HepG2 (cell line): ENCODE measurements at regions not wholly inside any gene's neighbourhood (a gene's known extent, or its start where the extent isn't known, plus 50 kb on each side); places are given as distances from the start of the nearest gene placed in this dataset.

ENCODE experiments used
- ATAC-seq: fragments of 200-7000 bp; cut with Tn5 transposase; 3 replicates; pipeline ENCODE4 v1.9.1; 2020; ENCODE audit warnings: mild to moderate bottlenecking, moderate library complexity
- BruUV-seq: library from RNA; stranded (reverse); fragments of 400-500 nt; replicated peaks from 2 replicates; lab custom pipeline; 2021; lab: Mats Ljungman, UMichigan
- CTCF ChIA-PET: fragments of 300-600 bp; formaldehyde crosslinking; extraction: SDS; loops from one replicate; lab custom pipeline; 2021; ENCODE audit warnings: low total read pairs, inconsistent platforms, low intra/inter-chr PET ratio; lab: Yijun Ruan, JAX
- POLR2A ChIA-PET: fragments of 350-600 bp; sonication (Branson Sonifier 250); formaldehyde crosslinking; loops from one replicate; lab custom pipeline; 2020; ENCODE audit warnings: antibody characterized with exemption, inconsistent platforms; lab: Yijun Ruan, JAX
- DNase-seq: peaks from one replicate; pipeline ENCODE4 v3.0.0-alpha.2; 2015; ENCODE audit warnings: low spot score
- FAIRE-seq: peaks from 3 replicates; lab custom pipeline; 2011; peaks lifted over from hg19 to GRCh38; lab: Jason Lieb, UNC
- H2AFZ ChIP-seq: one replicate; pipeline ENCODE4 v1.6.1; 2011; ENCODE audit warnings: low read length, inconsistent platforms
- H3K27ac ChIP-seq: fragments of 300-600 bp; 3 replicates; pipeline ENCODE4 v1.8.0; 2011; ENCODE audit warnings: mixed run types, mild to moderate bottlenecking, mixed read lengths, low read length, inconsistent platforms; ENCODE audit not compliant: insufficient read depth; ENCODE audit errors: extremely low read length
- H3K27me3 ChIP-seq, 2 experiments: fragments of 200-600 bp in 1 of 2; 2 replicates in 1 of 2; 3 replicates in 1 of 2; pipeline versions ENCODE4 v1.6.0 to v1.8.0; 2011; ENCODE audit warnings: low read length in 2 of 2, mild to moderate bottlenecking in 2 of 2, moderate library complexity in 2 of 2, inconsistent platforms in 1 of 2; ENCODE audit not compliant: insufficient read depth in 2 of 2, control insufficient read depth in 1 of 2
- H3K36me3 ChIP-seq, 2 experiments: fragments of 200-600 bp in 1 of 2; replicated peaks in 1 of 2; 2 replicates in 1 of 2; 3 replicates in 1 of 2; pipeline versions ENCODE4 v1.5.1 to v1.8.0; 2011; ENCODE audit warnings: low read length in 2 of 2, inconsistent platforms in 1 of 2; ENCODE audit not compliant: insufficient read depth in 2 of 2, control insufficient read depth in 1 of 2
- H3K4me1 ChIP-seq: 2 replicates; pipeline ENCODE4 v1.5.1; 2012; ENCODE audit warnings: low read length, inconsistent platforms; ENCODE audit not compliant: insufficient read depth
- H3K4me2 ChIP-seq: 2 replicates; pipeline ENCODE4 v1.6.0; 2011; ENCODE audit warnings: low read depth, low read length, inconsistent platforms
- H3K4me3 ChIP-seq, 3 experiments: fragments of 200-600 bp in 1 of 3; sonication (generic), shearing (Covaris generic) in 1 of 3; replicated peaks in 1 of 3; 2 replicates each; pipeline ENCODE4 v1.5.1; 2011 to 2016; ENCODE audit warnings: low read length in 3 of 3, inconsistent platforms in 2 of 3, low read depth in 2 of 3, mild to moderate bottlenecking in 2 of 3, control low read depth in 1 of 3, mixed read lengths in 1 of 3; ENCODE audit not compliant: insufficient read depth in 1 of 3
- H3K79me2 ChIP-seq: one replicate; pipeline ENCODE4 v1.6.1; 2011; ENCODE audit warnings: low read length, inconsistent platforms; ENCODE audit not compliant: insufficient read depth
- H3K9ac ChIP-seq: 2 replicates; pipeline ENCODE4 v1.6.0; 2011; ENCODE audit warnings: mild to moderate bottlenecking, low read depth, low read length, inconsistent platforms; ENCODE audit not compliant: insufficient read depth
- H3K9me3 ChIP-seq: 2 replicates; pipeline ENCODE4 v1.5.1; 2012; ENCODE audit warnings: mild to moderate bottlenecking, low read length
- H4K20me1 ChIP-seq: 2 replicates; pipeline ENCODE4 v1.6.0; 2011; ENCODE audit warnings: inconsistent platforms, mild to moderate bottlenecking, low read length, moderate library complexity; ENCODE audit not compliant: insufficient read depth
- AGO1 ChIP-seq: fragments of 200-400 bp; formaldehyde crosslinking; IDR thresholded peaks from 2 replicates; pipeline ENCODE4 v1.6.1; 2017; ENCODE audit warnings: mild to moderate bottlenecking, low read depth, low read length, moderate library complexity; ENCODE audit not compliant: poor library complexity, severe bottlenecking
- AHR ChIP-seq: IDR thresholded peaks from 2 replicates; pipeline ENCODE4 v1.6.1; 2018; ENCODE audit warnings: missing genetic modification reagents, missing compliant biosample characterization
- HNRNPH1 ChIP-seq: fragments of 200-400 bp; formaldehyde crosslinking; optimal IDR thresholded peaks from 2 replicates; pipeline ENCODE3; 2017; ENCODE audit warnings: mild to moderate bottlenecking, low read depth, low read length
- HOXA3 ChIP-seq: sonication (generic); formaldehyde crosslinking; IDR thresholded peaks from 2 replicates; pipeline ENCODE4 v1.5.0; 2020; ENCODE audit warnings: missing genetic modification reagents
- KDM6A ChIP-seq: IDR thresholded peaks from 2 replicates; pipeline ENCODE4 v1.6.1; 2016; ENCODE audit warnings: low read depth
- KMT2A ChIP-seq: sonication (generic); formaldehyde crosslinking; IDR thresholded peaks from 2 replicates; pipeline ENCODE4 v1.4.0; 2020; ENCODE audit warnings: missing genetic modification reagents
- MXD1 ChIP-seq: sonication (generic); formaldehyde crosslinking; IDR thresholded peaks from 2 replicates; pipeline ENCODE4 v1.4.0; 2020; ENCODE audit warnings: mild to moderate bottlenecking, missing genetic modification reagents
- RCOR2 ChIP-seq: IDR thresholded peaks from 2 replicates; pipeline ENCODE4 v1.6.1; 2016; ENCODE audit warnings: missing biosample characterization, missing genetic modification reagents
- SMC3 ChIP-seq: IDR thresholded peaks from 2 replicates; pipeline ENCODE4 v1.6.1; 2011; ENCODE audit warnings: low read length, improper control_type of control experiment
- SYNCRIP ChIP-seq: fragments of 200-400 bp; formaldehyde crosslinking; IDR thresholded peaks from 2 replicates; pipeline ENCODE4 v1.6.1; 2018; ENCODE audit warnings: mild to moderate bottlenecking, low read depth, low read length; ENCODE audit not compliant: insufficient read depth
- ZC3H4 ChIP-seq: sonication (generic); formaldehyde crosslinking; IDR thresholded peaks from 2 replicates; pipeline ENCODE4 v1.4.0; 2020; ENCODE audit warnings: missing genetic modification reagents, borderline replicate concordance
- ZFAT ChIP-seq: sonication (generic); formaldehyde crosslinking; conservative IDR thresholded peaks from 2 replicates; pipeline ENCODE4 v1.8.1; 2023; ENCODE audit warnings: missing genetic modification reagents, inconsistent platforms
- ZNF513 ChIP-seq: sonication (generic); formaldehyde crosslinking; conservative IDR thresholded peaks from 2 replicates; pipeline ENCODE4 v1.5.0; 2020; ENCODE audit warnings: missing genetic modification reagents
- ZNF768 ChIP-seq: sonication (generic); formaldehyde crosslinking; IDR thresholded peaks from 2 replicates; pipeline ENCODE4 v1.4.0; 2020; ENCODE audit warnings: missing genetic modification reagents
- WGBS: methylation state at CpG from one replicate; pipeline ENCODE4 v1.1.6; 2017; ENCODE audit warnings: low lambda C conversion rate; 5-methylcytosine and 5-hydroxymethylcytosine counted together
- in situ Hi-C: cut with HindIII; loops from 2 replicates; pipeline ENCODE4 v1.10.0; 2017; ENCODE audit warnings: low pct_unique_long_range_greater_than_20kb; ENCODE audit not compliant: extremely low pct_ligation_motif_present
- intact Hi-C: fragments of 100-400 bp; cut with micrococcal nuclease; formaldehyde crosslinking; loops from one replicate; pipeline ENCODE4 v1.10.0; 2022; ENCODE audit not compliant: unreplicated experiment

- no peak for TF ChIP-seq KMT2A (CRISPR knock-in tag)
These were observed 804.1 kb upstream of the CITED2 start (continued) for GRCh38 chr6:140178520-140178919.

GRCh38 chr6:140176306-140176705 lies 801.9 kb upstream of the CITED2 start:
- Histone ChIP-seq H3K4me3 (no peak overlapping the region), H2AFZ (no peak overlapping the region), H3K9me3 (peaks cover 73% of the 10 kb centered on the region), H3K27ac (no peak overlapping the region), H3K4me1 (no peaks in the 10 kb centered on the region), H3K27me3 (no peaks in the 10 kb centered on the region), H3K4me2 (no peak overlapping the region), H3K9ac (no peak overlapping the region), H4K20me1 (no peaks in the 10 kb centered on the region), H3K36me3 (no peaks in the 10 kb centered on the region), H3K79me2 (no peaks in the 10 kb centered on the region)
- DNase-seq (no peak), FAIRE-seq (no peak), ATAC-seq (no peak)
- 0% methylated on average over 1 of the region's 1 CpG for WGBS
- ChIA-PET CTCF (no interaction called here), POLR2A (no interaction called here)
- BruUV-seq, result no TSS peak
- no peak for TF ChIP-seq ZNF768 (CRISPR knock-in tag)
- TF ChIP-seq ZNF513 (CRISPR knock-in tag), result no peak
- TF ChIP-seq AGO1, result no peak
- no peak for TF ChIP-seq SMC3
- no peak for TF ChIP-seq ZC3H4 (CRISPR knock-in tag)
- no peak for TF ChIP-seq SYNCRIP
- no peak for TF ChIP-seq MXD1 (CRISPR knock-in tag)
- TF ChIP-seq AHR (CRISPR knock-in tag), result no peak
- no peak for TF ChIP-seq ZFAT (CRISPR knock-in tag)
- no peak for TF ChIP-seq HNRNPH1
- TF ChIP-seq HOXA3 (CRISPR knock-in tag), result no peak
- no peak for TF ChIP-seq RCOR2
- TF ChIP-seq KDM6A (CRISPR knock-in tag), result no peak
- intact Hi-C loops, result loop anchor here (10.0 kb wide), 1 partner anchor 1838 kb away; no protein-coding TSS in a partner anchor
- in situ Hi-C loops, result no loop called here
